Raji (cell line): ENCODE measurements at regions not wholly inside any gene's neighbourhood (a gene's known extent, or its start where the extent isn't known, plus 50 kb on each side); places are given as distances from the start of the nearest gene placed in this dataset.

Experiments
- POLR2A ChIP-seq: IDR thresholded peaks from 2 replicates; pipeline ENCODE4 v1.6.1; 2011; ENCODE audit warnings: low read depth, low read length, control low read depth; ENCODE audit not compliant: insufficient read depth

DNA sequence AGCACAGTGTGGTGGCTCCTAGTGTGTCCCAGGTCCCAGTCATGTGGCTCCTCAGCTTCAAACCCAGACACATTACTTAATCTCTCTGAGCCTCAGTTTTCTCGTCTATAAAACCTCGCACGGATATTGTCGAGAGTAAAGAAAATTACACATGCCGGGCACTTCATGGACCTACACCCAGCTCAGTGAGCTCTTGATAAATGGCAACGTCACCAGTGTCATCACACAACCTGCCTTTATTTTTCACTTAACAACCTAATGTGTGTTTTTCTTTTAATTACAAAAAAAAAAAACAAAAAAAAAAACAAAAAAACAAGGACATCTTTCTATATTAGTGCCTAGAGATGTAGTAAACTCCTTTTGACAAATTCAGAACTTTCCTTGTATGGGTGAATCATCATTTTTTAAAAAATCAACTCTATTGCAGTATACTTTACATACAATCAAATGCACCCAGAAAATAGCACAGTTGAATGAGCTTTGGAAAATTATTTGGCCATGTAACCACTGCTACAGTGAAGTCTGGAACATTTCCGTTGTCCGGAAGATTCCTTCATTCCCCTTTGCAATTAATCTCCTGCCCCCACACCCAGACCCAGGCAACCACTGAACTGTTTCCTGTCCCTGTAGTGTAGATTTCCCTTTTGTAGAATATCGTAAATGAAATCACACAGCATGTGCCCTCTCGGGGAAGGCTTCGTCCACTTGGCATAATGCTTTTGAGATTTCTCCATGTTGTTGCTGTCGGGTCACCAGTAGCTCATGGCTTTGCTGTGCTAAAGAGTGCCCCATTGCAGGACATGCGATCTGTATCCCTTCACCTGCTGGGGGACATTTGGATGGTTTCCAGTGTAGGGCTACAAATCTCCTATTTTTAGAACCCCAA is 100.4 kb upstream of the LARP1 start:
- TF ChIP-seq POLR2A = no peak

- TF ChIP-seq POLR2A = no peak
These were observed 101.3 kb upstream of the LARP1 start for GRCh38 chr5:154653764-154654485.

- TF ChIP-seq POLR2A = no peak
These were observed 101.8 kb upstream of the LARP1 start for GRCh38 chr5:154653418-154653763.

DNA sequence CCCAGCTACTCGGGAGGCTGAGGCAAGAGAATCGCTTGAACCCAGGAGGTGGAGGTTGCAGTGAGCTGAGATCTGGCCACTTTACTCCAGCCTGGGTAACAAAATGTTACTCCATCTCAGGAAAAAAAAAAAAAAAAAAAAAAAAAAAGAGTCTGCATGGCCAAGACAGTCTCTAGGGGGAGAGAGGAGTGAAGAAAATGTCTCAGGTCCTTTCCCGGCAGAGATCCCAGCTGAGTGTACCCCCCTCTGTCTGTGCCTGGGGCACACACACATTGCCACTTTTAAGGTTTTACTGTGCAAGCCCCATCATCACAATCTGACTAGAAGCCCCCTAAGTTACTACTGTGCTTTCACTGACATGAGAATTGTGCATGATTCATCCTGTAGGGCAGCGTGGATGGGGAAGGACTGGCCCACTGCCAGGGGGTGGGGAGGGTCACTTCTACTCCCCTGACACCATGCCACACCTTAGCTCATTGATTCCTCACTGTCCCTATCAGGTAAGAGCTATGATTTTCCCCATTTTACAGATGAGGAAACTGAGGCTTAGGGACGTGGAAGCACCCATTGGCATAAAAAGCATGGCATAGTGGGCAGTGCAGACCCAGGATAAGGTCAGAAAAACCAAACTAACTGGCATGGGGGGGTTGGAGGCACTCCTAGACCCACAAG is 102.3 kb upstream of the LARP1 start:
- no peak for TF ChIP-seq POLR2A

GRCh38 chr5:154648706-154649105 is 106.5 kb upstream of the LARP1 start:
- no peak for TF ChIP-seq POLR2A

DNA sequence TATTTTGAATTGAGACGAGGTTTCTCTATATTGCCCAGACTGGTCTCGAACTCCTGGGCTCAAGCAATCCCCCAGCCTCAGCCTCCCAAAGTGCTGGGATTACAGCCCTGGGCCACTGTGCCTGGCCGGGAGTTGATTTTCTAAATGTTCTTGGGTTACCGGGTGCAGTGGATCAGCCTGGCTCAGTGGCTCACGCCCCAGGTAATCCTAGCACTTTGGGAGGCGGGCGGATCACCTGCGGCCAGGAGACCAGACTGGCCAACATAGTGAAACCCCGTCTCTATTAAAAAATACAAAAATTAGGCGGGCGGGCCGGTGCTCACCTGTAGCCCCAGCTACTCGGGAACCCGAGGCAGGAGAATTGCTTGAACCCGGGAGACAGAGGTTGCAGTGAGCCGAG is 106.9 kb upstream of the LARP1 start:
- no peak for TF ChIP-seq POLR2A

GRCh38 chr5:154647761-154648145 is 107.4 kb upstream of the LARP1 start:
- no peak for TF ChIP-seq POLR2A

GRCh38 chr5:154647114-154647760 is 107.9 kb upstream of the LARP1 start:
- TF ChIP-seq POLR2A = no peak

DNA sequence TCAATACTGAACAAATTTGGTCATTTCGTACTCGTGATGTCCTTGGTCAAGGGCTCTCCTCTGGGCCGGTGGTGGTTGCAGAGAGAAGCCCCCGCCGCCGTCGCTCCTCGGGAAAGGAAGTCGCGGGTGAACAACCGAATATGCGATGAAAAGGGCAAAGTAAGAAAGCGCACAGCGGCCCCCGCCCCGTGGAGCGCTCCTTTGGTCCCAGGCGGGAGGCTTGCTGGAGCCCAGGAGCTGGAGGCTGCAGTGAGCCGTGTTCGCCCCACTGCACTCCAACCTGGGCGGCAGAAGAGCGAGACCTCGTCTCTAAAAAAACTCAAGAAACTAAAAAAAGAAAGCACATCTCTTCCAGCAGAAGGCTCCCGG is 108.4 kb upstream of the LARP1 start:
- TF ChIP-seq POLR2A = no peak

DNA sequence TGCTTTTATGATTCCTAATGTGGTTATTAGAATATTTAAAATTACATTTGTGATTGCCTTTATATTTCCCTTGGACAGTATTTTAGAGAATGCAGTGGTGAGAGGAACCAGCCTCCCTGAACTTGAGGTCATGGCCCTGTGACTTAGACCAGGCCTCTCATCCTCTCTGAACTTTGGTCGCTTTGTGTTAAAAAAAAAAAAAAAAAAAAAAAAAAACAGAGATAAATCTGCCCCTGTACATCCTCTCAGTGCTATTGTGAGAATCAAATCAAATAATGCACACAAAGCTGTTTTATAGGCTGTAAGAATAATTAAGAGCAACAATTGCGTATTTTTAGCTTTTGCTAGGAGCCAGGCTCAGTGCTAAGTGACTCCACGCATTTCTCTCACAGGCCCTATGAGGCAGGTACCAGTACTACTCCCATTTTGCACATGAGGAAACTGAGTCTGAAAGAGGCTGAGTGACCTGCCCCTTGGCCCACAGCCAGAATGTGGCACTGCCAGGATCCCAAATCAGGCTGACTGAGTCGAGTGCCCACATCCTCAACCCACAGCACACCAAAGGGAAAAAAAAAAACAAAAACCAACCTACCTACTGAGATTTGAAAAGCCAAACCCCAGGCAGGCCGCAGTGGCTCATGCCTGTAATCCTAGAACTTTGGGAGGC is 110.3 kb upstream of the LARP1 start:
- no peak for TF ChIP-seq POLR2A

- TF ChIP-seq POLR2A = no peak
These were observed 112.5 kb upstream of the LARP1 start for GRCh38 chr5:154642499-154643245.

DNA sequence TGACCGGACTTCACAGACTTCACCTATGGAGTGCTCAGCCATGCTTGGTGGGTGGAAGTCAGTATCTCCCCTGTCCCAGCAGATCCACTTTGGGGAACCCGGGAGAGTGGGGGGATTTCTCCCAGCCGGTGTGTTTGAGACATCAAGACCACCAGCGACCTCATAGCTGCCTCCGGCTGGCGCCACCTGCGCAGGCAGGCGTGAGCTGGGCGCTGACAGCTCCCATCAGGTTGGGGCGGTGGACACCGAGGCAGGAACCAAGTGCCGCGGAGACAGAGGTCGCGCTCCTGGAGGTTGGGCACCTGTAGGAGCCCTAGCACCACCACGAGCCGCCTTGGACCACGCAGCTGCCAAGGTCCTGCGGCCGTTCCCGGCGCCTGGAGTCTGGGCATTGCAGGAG is 124.0 kb upstream of the LARP1 start:
- no peak for TF ChIP-seq POLR2A

DNA sequence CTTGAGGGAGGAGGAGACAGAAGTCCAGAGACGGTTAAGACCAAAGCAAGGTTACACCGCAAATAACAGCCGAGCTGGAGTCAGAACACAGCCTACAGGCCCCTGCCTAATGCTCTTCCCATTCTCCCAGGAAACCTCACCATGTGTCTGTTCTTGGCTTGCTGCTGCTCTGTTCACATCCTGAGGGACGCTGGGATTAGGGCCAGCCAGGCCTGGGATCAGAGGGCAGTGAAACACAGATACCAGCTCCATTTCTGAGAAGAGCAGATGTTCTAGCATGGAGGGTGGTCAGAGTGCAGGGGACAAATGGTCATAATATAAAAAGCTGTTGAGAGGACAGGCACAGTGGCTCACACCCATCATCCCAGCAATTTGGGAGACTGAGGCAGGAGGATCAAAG is 124.8 kb upstream of the LARP1 start:
- TF ChIP-seq POLR2A = no peak

DNA sequence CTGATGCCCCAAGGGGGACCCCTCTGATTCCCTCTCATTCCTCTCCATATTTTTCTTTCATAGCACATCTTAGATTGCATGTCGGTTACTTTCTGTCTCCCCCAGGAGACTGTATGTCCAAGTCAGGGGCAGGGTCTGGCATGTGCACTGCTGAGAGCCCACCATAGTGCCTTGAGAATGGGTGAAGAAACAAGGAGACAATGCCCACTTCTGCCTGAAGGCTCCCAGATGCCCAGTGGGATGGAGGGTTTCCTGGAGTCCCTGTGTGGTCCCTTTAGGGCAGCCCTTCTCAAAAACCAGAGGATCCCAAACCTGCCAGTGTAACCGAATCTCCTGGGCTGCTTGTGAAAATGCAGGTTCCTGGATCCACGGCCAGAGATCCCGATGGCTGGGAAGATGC is 126.5 kb upstream of the LARP1 start:
- TF ChIP-seq POLR2A = no peak
